ENCODE measurements at regions not wholly inside any gene's neighbourhood (a gene's known extent, or its start where the extent isn't known, plus 50 kb on each side); places are given as distances from the start of the nearest gene placed in this dataset.
"Not testable (repeated sequence)": the region's sequence is repeated elsewhere in the genome, so short reads cannot be mapped to it uniquely, and the experiment has no call there.

GRCh38 chr4:157772907-157773306, 399.9 kb downstream of the GASK1B start:
- DNase-seq = no peak

GRCh38 chr4:157768419-157768818, 404.4 kb downstream of the GASK1B start:
- DNase-seq = no peak

DNA sequence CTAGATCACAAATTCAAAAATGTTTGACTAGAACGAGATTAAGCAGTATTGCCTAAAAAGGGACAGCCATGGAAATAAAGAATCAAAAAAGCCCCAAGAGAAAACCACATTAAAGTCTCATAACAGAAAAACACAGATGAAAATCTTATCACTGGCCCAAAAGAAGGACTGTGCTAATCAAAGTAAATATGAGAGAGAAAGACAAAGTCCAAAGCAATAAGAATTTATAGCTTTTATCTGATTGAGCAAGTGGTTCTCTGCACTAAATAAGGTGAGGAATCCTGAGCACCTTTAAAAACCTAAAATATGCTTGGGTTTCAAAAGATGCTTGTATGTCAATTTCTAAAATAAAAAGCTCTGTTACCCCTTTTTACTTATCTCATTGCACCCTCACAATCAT, 409.3 kb downstream of the GASK1B start:
- no peak for DNase-seq

GRCh38 chr4:157754410-157754809, 418.4 kb downstream of the GASK1B start:
- no peak for DNase-seq

DNA sequence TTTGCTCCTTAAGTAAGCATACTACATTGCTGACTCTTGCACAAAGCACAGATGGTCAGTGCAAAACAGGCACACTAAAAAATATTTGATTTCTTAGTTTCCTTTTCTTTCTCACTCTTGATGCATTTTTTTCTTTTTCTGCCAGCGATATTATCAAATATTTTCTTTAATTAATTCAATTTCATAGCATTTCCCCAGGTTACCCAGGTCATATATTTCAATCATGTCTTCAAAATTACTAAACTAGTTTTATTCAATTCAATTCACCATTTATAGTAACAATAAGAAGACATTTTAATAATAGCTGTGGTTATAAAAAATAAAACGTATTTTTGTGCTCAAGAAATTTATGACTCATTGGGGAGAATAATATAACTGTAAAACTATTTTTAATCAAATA, 421.2 kb downstream of the GASK1B start:
- DNase-seq = no peak

DNA sequence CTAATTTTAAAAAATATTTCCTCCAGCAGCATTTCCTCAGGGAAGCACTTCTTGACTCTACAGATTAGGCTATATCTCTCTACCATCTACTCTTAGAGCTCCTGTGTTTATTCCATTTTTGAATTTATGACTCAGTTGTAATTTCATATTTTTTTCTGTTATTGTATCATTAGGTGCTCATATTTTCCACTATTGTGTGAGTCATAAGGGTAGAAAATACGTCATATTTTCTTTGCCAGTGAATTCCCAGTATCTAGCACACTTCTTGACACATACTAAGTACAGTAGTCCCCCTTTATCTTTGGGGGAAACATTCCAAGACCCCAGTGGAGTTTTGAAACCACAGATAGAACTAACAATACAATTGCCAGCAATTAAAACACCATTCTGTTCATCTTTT, 431.2 kb downstream of the GASK1B start:
- DNase-seq = no peak

DNA sequence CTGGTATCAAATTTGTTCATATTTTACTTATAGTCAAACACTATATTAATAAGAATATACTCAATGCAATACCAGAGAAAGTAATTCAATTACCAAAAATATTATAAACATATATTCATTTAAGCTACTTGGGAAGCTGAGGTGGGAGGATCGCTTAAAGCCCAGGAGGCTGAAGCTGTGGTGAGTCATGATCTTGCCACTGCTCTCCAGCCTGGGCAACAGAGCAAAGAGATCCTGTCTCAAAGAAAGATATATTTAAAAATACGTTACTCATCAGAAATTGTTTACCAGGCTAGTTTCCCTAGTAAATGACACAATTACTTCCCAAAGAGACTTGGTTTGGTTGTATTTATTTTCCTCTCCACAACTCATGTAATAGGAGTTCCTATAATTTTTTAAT, 433.6 kb downstream of the GASK1B start:
- no peak for DNase-seq

DNA sequence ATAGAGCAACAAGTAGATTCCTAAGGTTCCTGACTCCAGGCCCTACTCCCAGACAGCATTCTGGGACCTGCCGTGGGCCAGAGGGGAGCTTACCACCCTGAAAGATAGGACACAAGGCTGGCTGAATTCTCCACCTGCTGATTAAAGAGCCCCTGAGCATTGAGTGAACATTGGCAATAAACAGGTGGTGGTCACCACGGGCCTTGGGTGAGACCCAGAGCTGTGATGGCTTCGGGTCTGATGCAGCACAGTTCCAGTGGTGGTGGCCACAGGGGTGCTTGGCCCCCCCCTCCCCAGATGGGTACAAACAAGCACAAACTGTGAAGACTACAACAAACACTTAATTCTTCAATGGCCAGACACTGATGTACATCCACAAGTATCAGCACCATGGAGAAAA, 444.6 kb downstream of the GASK1B start:
- DNase-seq = no peak

GRCh38 chr4:157727163-157727562, 445.7 kb downstream of the GASK1B start:
- DNase-seq = no peak

DNA sequence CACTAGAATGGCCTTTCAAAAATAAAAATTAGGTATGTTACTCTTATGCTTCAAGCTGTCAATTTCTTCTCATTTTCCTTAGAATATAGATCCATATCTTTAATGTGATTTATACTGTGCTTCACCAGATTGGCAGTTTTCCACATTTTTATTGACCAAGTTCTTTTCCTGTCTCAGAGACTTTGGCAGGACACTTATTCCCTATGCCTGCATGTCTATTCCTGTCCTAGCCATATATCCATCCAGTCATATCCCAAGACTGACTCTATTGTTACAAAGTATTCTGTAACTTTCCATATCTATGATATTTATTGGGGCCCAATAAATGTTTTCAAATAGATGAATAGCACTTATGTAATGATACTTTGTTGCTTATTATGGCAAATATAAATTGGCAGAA, 450.7 kb downstream of the GASK1B start:
- no peak for DNase-seq

DNA sequence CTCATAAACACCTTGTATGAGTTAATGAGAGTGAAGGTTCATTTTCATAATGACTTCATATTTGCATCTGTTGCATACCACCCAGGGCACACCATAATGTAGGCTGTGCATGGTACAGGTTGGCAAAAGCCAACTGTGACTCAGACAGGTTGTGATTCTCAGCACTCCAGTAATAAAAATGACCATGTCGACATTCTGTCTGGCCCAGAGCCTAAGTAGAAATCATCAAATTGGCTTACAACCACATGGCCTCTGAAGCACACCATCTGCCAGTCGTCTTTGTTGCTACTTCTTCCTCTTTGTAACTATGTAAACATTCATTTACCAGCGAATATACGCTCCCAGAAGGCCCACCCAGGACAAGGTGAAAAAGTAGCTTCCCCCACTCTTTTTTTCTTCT, 459.5 kb downstream of the GASK1B start:
- DNase-seq = peak; percentile 76

DNA sequence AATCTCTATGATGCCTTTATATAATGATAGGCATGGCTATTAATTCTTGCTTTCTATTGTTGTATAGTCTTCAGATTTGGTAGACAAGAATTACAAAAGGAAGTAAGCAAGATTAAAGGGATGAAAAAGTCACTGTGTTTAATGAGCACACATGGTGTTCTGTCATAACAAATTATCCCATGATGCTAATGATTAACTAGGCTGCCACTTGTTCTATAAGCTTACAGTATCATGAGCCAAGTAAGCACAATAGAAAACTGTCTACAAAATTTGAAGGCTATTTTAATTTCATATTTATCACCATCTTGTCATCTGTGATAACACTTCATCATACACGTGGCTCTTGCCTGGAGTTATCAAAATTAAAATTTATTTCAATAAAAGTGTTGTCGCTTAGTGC, 466.7 kb downstream of the GASK1B start:
- no peak for DNase-seq

DNA sequence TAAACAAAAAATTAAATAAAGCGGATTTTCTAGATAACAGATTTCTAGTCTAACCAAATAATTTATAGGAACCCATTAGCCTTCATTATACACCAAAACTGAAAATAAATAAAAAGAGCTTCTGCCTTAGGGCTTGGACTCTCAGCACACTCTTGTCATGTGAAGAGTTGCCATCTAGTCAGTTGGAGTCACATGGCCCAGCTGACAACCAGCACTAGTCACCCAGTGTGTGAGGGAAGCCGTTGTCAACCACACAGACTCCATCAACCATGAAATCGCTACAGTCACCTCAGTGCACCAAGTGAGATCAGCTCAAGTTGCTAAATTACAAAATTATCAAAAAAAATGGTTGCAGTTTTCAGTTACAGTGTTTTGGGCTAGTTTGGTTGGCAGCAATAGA, 470.0 kb downstream of the GASK1B start:
- DNase-seq = no peak

DNA sequence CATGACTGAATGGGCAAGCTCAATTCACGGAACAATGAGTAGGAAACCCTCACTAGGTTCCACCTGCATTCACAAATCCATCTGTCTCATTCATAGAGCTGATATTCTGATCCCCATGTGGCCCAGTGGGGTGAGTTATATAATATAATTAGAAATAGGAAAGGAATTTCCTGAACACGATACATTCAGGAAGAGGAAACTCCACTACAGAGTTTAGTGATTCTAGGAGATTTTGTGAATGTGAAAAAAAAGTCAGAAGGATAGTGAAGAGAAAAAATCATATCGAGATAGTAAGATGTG, 471.2 kb downstream of the GASK1B start:
- no peak for DNase-seq

GRCh38 chr4:157700898-157701694, 471.7 kb downstream of the GASK1B start:
- no peak for DNase-seq

DNA sequence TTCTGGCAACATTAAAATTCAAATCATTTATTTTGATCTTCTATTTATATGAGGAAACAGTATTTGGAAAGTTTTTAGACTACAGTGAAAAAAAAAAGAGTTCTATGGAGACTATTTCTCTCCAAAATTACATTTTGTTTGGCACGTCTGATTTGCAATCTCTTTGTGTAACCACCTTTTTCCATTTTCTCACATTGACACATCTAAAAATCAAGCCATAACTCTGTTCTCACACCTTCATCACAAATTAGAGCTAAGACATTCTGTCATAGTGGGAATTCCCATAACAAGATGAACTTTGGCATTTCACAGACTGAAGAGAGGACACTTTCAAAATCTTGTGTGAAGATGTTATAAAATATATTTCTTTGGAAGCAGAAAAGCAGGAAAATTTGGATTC, 468.9 kb downstream of the GRIA2 start:
- no peak for DNase-seq

DNA sequence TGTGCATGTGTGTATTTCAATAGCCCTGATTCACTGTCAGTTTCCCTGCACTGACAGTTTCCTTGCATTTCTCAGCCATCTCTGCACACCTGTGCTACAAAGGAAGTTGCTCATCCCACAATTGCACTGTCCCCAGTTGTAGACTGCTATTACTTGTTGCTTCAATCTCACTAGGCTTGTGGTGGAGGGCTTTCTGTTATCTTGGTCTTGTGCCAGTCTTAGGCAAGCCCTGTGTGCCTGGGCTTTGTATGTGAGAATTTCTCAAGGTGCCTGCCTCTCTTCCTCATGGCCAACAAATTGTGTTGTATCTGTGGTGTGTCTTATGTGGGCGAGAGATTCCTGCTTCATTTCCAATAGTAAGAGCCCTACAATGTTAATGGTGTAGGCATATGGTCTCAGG, 467.4 kb downstream of the GRIA2 start:
- DNase-seq = no peak

DNA sequence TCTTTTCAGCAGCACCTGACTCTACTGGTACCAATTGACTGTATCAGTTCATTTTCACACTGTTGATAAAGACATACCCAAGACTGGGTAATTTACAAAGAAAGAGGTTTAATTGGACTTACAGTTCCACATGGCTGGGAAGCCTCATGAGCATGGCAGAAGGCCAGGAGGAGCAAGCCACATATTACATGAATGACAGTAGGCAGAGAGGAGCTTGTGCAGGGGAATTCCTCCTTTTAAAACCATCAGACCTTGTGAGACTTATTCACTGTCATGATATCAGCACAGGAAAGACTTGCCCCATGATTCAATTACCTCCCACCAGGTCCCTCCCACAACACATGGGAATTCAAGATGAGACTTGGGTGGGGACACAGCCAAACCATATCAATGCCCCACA, 458.8 kb downstream of the GRIA2 start:
- DNase-seq = not testable (repeated sequence)

GRCh38 chr4:157678478-157678877, 457.9 kb downstream of the GRIA2 start:
- no peak for DNase-seq

GRCh38 chr4:157674699-157675098, 454.2 kb downstream of the GRIA2 start:
- no peak for DNase-seq

GRCh38 chr4:157667836-157668235, 447.3 kb downstream of the GRIA2 start:
- DNase-seq = no peak

- DNase-seq = no peak
These were observed 444.2 kb downstream of the GRIA2 start for GRCh38 chr4:157664726-157665125.

- no peak for DNase-seq
These were observed 434.7 kb downstream of the GRIA2 start for GRCh38 chr4:157655096-157655809.

GRCh38 chr4:157643257-157643656, 422.7 kb downstream of the GRIA2 start:
- no peak for DNase-seq

GRCh38 chr4:157634057-157634456, 413.5 kb downstream of the GRIA2 start:
- DNase-seq = no peak

All from NCI-H524 treated with DMSO at 0.1 percent for 48 hours (cell line).